ENCODE measurements at regions not wholly inside any gene's neighbourhood (a gene's known extent, or its start where the extent isn't known, plus 50 kb on each side); places are given as distances from the start of the nearest gene placed in this dataset.

GRCh38 chr12:126383506-126383905 is 1318.3 kb downstream of the AACS start:
- TF ChIP-seq CTCF (IDR thresholded peaks at IDR 0.05; ENCODE audit: insufficient read depth, low read length, poor library complexity, severe bottlenecking) (no peak), EZH2phosphoT487 (conservative IDR thresholded peaks at IDR 0.05; ENCODE audit: low read length) (no peak)
